Colonic mucosa (tissue), 4 donors: ENCODE measurements at regions not wholly inside any gene's neighbourhood (a gene's known extent, or its start where the extent isn't known, plus 50 kb on each side); places are given as distances from the start of the nearest gene placed in this dataset.
"Not testable (repeated sequence)": the region's sequence is repeated elsewhere in the genome, so short reads cannot be mapped to it uniquely, and the experiment has no call there.

ENCODE experiments used
- DNase-seq: peaks from one replicate; pipeline ENCODE4 v3.0.0-alpha.2; 2020
- H3K27ac ChIP-seq: fragments of 200-600 bp; one replicate; pipeline ENCODE4 v1.8.0; 2021
- H3K27me3 ChIP-seq: fragments of 200-600 bp; one replicate; pipeline ENCODE4 v1.8.0; 2021
- H3K36me3 ChIP-seq: fragments of 200-600 bp; one replicate; pipeline ENCODE4 v1.8.0; 2021
- H3K4me1 ChIP-seq: fragments of 200-600 bp; one replicate; pipeline ENCODE4 v1.8.0; 2021; ENCODE audit warnings: mild to moderate bottlenecking
- H3K4me3 ChIP-seq: fragments of 200-600 bp; one replicate; pipeline ENCODE4 v1.8.0; 2021
- H3K9ac ChIP-seq, 2 donors: one replicate each; pipeline ENCODE4 v1.7.0; 2013; ENCODE audit warnings: control low read depth in 2 of 2, low read depth in 2 of 2, low read length in 2 of 2
- H3K9me3 ChIP-seq: fragments of 200-600 bp; one replicate; pipeline ENCODE4 v1.8.0; 2021
- intact Hi-C: fragments of 100-400 bp; cut with DNase I; formaldehyde crosslinking; loops from one replicate; pipeline ENCODE4 v1.14.1; 2022
- donor health status: healthy.
- donor health status: DM: no; HTN: no; CAD: no.
- donor health status: DM: no; HTN: no; CAD: no.

GRCh38 chr21:13986996-13987958, 223.5 kb downstream of the LIPI start:
- H3K27me3 ChIP-seq, H3K9ac ChIP-seq, intact Hi-C loops, H3K36me3 ChIP-seq, H3K9me3 ChIP-seq, H3K27ac ChIP-seq, H3K4me1 ChIP-seq, H3K4me3 ChIP-seq: not testable (repeated sequence)
- peak; percentile 69 for DNase-seq

- intact Hi-C loops, H3K36me3 ChIP-seq, H3K9ac ChIP-seq, H3K27ac ChIP-seq, H3K27me3 ChIP-seq, DNase-seq, H3K9me3 ChIP-seq, H3K4me3 ChIP-seq, H3K4me1 ChIP-seq: not testable (repeated sequence)
Observed at GRCh38 chr21:13985865-13986863, 224.6 kb downstream of the LIPI start.

GRCh38 chr21:13985137-13985864, 225.5 kb downstream of the LIPI start:
- H3K27me3 ChIP-seq, intact Hi-C loops, DNase-seq, H3K9ac ChIP-seq, H3K36me3 ChIP-seq, H3K4me3 ChIP-seq, H3K27ac ChIP-seq, H3K9me3 ChIP-seq, H3K4me1 ChIP-seq: not testable (repeated sequence)

- intact Hi-C loops, DNase-seq, H3K27ac ChIP-seq: not testable (repeated sequence)
Observed at GRCh38 chr21:13984728-13985127, 226.0 kb downstream of the LIPI start.

GRCh38 chr21:13981176-13982087, 229.3 kb downstream of the LIPI start:
- H3K27me3 ChIP-seq, DNase-seq, H3K36me3 ChIP-seq, H3K9me3 ChIP-seq, H3K9ac ChIP-seq, H3K27ac ChIP-seq, H3K4me1 ChIP-seq, H3K4me3 ChIP-seq, intact Hi-C loops: not testable (repeated sequence)

More at GRCh38 chr21:13984728-13985127, 226.0 kb downstream of the LIPI start:
- H3K27me3 ChIP-seq, H3K36me3 ChIP-seq, H3K4me3 ChIP-seq, H3K4me1 ChIP-seq, H3K9me3 ChIP-seq, H3K9ac ChIP-seq: not testable (repeated sequence)

GRCh38 chr21:13980115-13980662, 230.6 kb downstream of the LIPI start:
- intact Hi-C loops, H3K9ac ChIP-seq, H3K27ac ChIP-seq, H3K9me3 ChIP-seq, H3K36me3 ChIP-seq, H3K4me1 ChIP-seq, H3K27me3 ChIP-seq: not testable (repeated sequence)
- peak overlapping the region; percentile 28 for H3K4me3 ChIP-seq
- DNase-seq = peak; percentile 80

- DNase-seq = peak; percentile 22
- H3K27ac ChIP-seq, intact Hi-C loops, H3K36me3 ChIP-seq, H3K4me1 ChIP-seq, H3K9ac ChIP-seq, H3K9me3 ChIP-seq, H3K27me3 ChIP-seq: not testable (repeated sequence)
- peak overlapping the region; percentile 28 for H3K4me3 ChIP-seq
Observed at GRCh38 chr21:13979608-13980007, 231.1 kb downstream of the LIPI start.

GRCh38 chr21:13974582-13974981, 236.2 kb downstream of the LIPI start:
- H3K4me3 ChIP-seq, H3K4me1 ChIP-seq, H3K27ac ChIP-seq, H3K9ac ChIP-seq, H3K9me3 ChIP-seq, DNase-seq, H3K36me3 ChIP-seq, H3K27me3 ChIP-seq, intact Hi-C loops: not testable (repeated sequence)

GRCh38 chr21:13969853-13970252, 240.9 kb downstream of the LIPI start:
- H3K36me3 ChIP-seq, DNase-seq, intact Hi-C loops, H3K4me1 ChIP-seq, H3K9me3 ChIP-seq, H3K27me3 ChIP-seq, H3K27ac ChIP-seq, H3K4me3 ChIP-seq, H3K9ac ChIP-seq: not testable (repeated sequence)

GRCh38 chr21:13969002-13969401, 241.8 kb downstream of the LIPI start:
- H3K27me3 ChIP-seq, H3K27ac ChIP-seq, intact Hi-C loops, H3K4me3 ChIP-seq, H3K9ac ChIP-seq, DNase-seq, H3K9me3 ChIP-seq, H3K36me3 ChIP-seq, H3K4me1 ChIP-seq: not testable (repeated sequence)

GRCh38 chr21:13963259-13963658, 247.5 kb downstream of the LIPI start:
- H3K27me3 ChIP-seq, H3K9ac ChIP-seq, DNase-seq, H3K9me3 ChIP-seq, H3K27ac ChIP-seq, H3K4me1 ChIP-seq, intact Hi-C loops, H3K36me3 ChIP-seq, H3K4me3 ChIP-seq: not testable (repeated sequence)
